K562 (cell line): ENCODE measurements at regions not wholly inside any gene's neighbourhood (a gene's known extent, or its start where the extent isn't known, plus 50 kb on each side); places are given as distances from the start of the nearest gene placed in this dataset.

Experiments
- ATAC-seq: fragments of 200-7000 bp; cut with Tn5 transposase; 3 replicates; pipeline ENCODE4 v1.9.1; 2020; ENCODE audit warnings: moderate library complexity
- BruUV-seq: library from RNA; stranded (reverse); fragments of 400-500 nt; replicated peaks from 2 replicates; lab custom pipeline; 2021; lab: Mats Ljungman, UMichigan
- CTCF ChIA-PET: fragments of 300-600 bp; formaldehyde crosslinking; extraction: SDS; loops from one replicate; lab custom pipeline; 2021; ENCODE audit warnings: low intra/inter-chr PET ratio; lab: Yijun Ruan, JAX
- POLR2A ChIA-PET: fragments of 300-600, 350-650 bp; sonication (Branson Sonifier 250); formaldehyde crosslinking; extraction: SDS; loops from one replicate; lab custom pipeline; 2021; ENCODE audit warnings: antibody characterized with exemption, inconsistent platforms; lab: Yijun Ruan, JAX
- DNase-seq, 4 experiments: peaks; one replicate each; pipeline versions ENCODE4 v3.0.0 to v3.0.0-alpha.2; 2011 to 2018; ENCODE audit warnings: low spot score in 3 of 4, mixed read lengths in 3 of 4; ENCODE audit errors: extremely low read depth in 1 of 4
- FAIRE-seq: peaks from 2 replicates; lab custom pipeline; 2011; peaks lifted over from hg19 to GRCh38; lab: Jason Lieb, UNC
- H2AFZ ChIP-seq: 2 replicates; pipeline ENCODE4 v1.6.0; 2011; ENCODE audit warnings: low read depth, low read length, control low read depth, inconsistent platforms
- H3K27ac ChIP-seq: fragments of 200-600 bp; 3 replicates; pipeline ENCODE4 v1.8.0; 2011; ENCODE audit warnings: low read depth, mild to moderate bottlenecking, control low read depth, inconsistent platforms, low read length, moderate library complexity, mixed read lengths; ENCODE audit errors: extremely low read depth
- H3K27me3 ChIP-seq, 2 experiments: fragments of 300-600 bp in 1 of 2; 2 replicates in 1 of 2; 3 replicates in 1 of 2; pipeline versions ENCODE4 v1.6.0 to v1.8.0; 2011; ENCODE audit warnings: inconsistent platforms in 2 of 2, low read length in 2 of 2, mild to moderate bottlenecking in 1 of 2, mixed read lengths in 1 of 2, moderate library complexity in 1 of 2; ENCODE audit not compliant: control insufficient read depth in 2 of 2, insufficient read depth in 2 of 2
- H3K36me3 ChIP-seq: fragments of 300-600 bp; 3 replicates; pipeline ENCODE4 v1.8.0; 2011; ENCODE audit warnings: mild to moderate bottlenecking, low read length, inconsistent platforms; ENCODE audit not compliant: control insufficient read depth, insufficient read depth
- H3K4me1 ChIP-seq, 2 experiments: fragments of 200-600 bp in 1 of 2; replicated peaks in 1 of 2; 2 replicates in 1 of 2; 3 replicates in 1 of 2; pipeline versions ENCODE4 v1.5.1 to v1.8.0; 2011; ENCODE audit warnings: inconsistent platforms in 2 of 2, low read length in 2 of 2, mild to moderate bottlenecking in 1 of 2, mixed read lengths in 1 of 2, moderate library complexity in 1 of 2; ENCODE audit not compliant: control insufficient read depth in 2 of 2, insufficient read depth in 2 of 2
- H3K4me2 ChIP-seq: 2 replicates; pipeline ENCODE4 v1.6.1; 2011; ENCODE audit warnings: low read length, control low read depth, inconsistent platforms, mixed read lengths; ENCODE audit not compliant: insufficient read depth
- H3K4me3 ChIP-seq: fragments of 200-600 bp; sonication (generic), shearing (Covaris generic); 2 replicates; pipeline ENCODE4 v1.5.1; 2016; ENCODE audit warnings: control low read depth, inconsistent platforms
- H3K79me2 ChIP-seq: fragments of 200-600 bp; 3 replicates; pipeline ENCODE4 v1.8.0; 2011; ENCODE audit warnings: low read length, inconsistent platforms; ENCODE audit not compliant: control insufficient read depth, insufficient read depth
- H3K9ac ChIP-seq, 2 experiments: 2 replicates each; pipeline versions ENCODE4 v1.6.0 to v1.6.1; 2011; ENCODE audit warnings: low read depth in 2 of 2, low read length in 2 of 2, control low read depth in 1 of 2, inconsistent platforms in 1 of 2, mild to moderate bottlenecking in 1 of 2, mixed read lengths in 1 of 2; ENCODE audit not compliant: insufficient read depth in 1 of 2
- H3K9me1 ChIP-seq: one replicate; pipeline ENCODE4 v1.6.0; 2011; ENCODE audit warnings: inconsistent platforms, mild to moderate bottlenecking, low read length, moderate library complexity; ENCODE audit not compliant: control insufficient read depth, insufficient read depth
- H3K9me3 ChIP-seq: replicated peaks from 2 replicates; pipeline ENCODE4 v1.5.1; 2011; ENCODE audit warnings: low read depth, low read length, inconsistent platforms; ENCODE audit not compliant: control insufficient read depth, insufficient read depth
- H4K20me1 ChIP-seq: replicated peaks from 2 replicates; pipeline ENCODE4 v1.6.1; 2011; ENCODE audit warnings: low read length, inconsistent platforms, mixed read lengths; ENCODE audit not compliant: control insufficient read depth, insufficient read depth
- CREBBP ChIP-seq: IDR thresholded peaks from one replicate; pipeline ENCODE4 v1.6.1; 2012; ENCODE audit warnings: low read depth, mild to moderate bottlenecking, control low read depth, inconsistent platforms, low read length
- DLX4 ChIP-seq: fragments of 250-450 bp; sonication (Bioruptor Pico); IDR thresholded peaks from 2 replicates; pipeline ENCODE4 v1.6.1; 2021; ENCODE audit warnings: mild to moderate bottlenecking
- EGR1 ChIP-seq: fragments of 450-650 bp; conservative IDR thresholded peaks from 2 replicates; pipeline ENCODE4 v1.6.1; 2017; ENCODE audit warnings: mild to moderate bottlenecking
- HDAC3 ChIP-seq: fragments of 450-650 bp; IDR thresholded peaks from 2 replicates; pipeline ENCODE4 v1.6.1; 2018; ENCODE audit warnings: borderline replicate concordance, mild to moderate bottlenecking, moderate library complexity; ENCODE audit not compliant: partially characterized antibody
- HLTF ChIP-seq: fragments of 450-650 bp; IDR thresholded peaks from 2 replicates; pipeline ENCODE4 v1.6.1; 2016
- HNRNPLL ChIP-seq: fragments of 200-400 bp; formaldehyde crosslinking; IDR thresholded peaks from 2 replicates; pipeline ENCODE4 v1.6.1; 2017; ENCODE audit warnings: low read length, low read depth, mild to moderate bottlenecking; ENCODE audit not compliant: poor library complexity, severe bottlenecking
- MED1 ChIP-seq: sonication (generic); formaldehyde crosslinking; IDR thresholded peaks from 2 replicates; pipeline ENCODE4 v1.8.1; 2023; ENCODE audit warnings: missing genetic modification reagents, borderline replicate concordance
- MTA2 ChIP-seq: fragments of 450-650 bp; IDR thresholded peaks from 2 replicates; pipeline ENCODE4 v1.6.1; 2016; ENCODE audit warnings: low read depth
- PTRF ChIP-seq: fragments of 450-650 bp; IDR thresholded peaks from 2 replicates; pipeline ENCODE4 v1.6.1; 2016; ENCODE audit warnings: mild to moderate bottlenecking, missing genetic modification characterization, missing compliant biosample characterization
- TCF3 ChIP-seq: sonication (generic); formaldehyde crosslinking; IDR thresholded peaks from 2 replicates; pipeline ENCODE4 v1.4.0; 2020; ENCODE audit warnings: mild to moderate bottlenecking, missing genetic modification reagents
- TCF7L2 ChIP-seq: fragments of 150-350 bp; IDR thresholded peaks from 2 replicates; pipeline ENCODE4 v1.6.1; 2016; ENCODE audit warnings: low read depth, mild to moderate bottlenecking, low read length, moderate library complexity
- TEAD1 ChIP-seq, 2 experiments: fragments of 450-650 bp in 1 of 2; sonication (generic) in 1 of 2; formaldehyde crosslinking; IDR thresholded peaks; 2 replicates each; pipeline versions ENCODE4 v1.4.0 to v1.8.0; 2020 to 2022; ENCODE audit warnings: mild to moderate bottlenecking in 2 of 2, missing genetic modification reagents in 1 of 2
- THAP12 ChIP-seq: fragments of 250-450 bp; sonication (Bioruptor Pico); IDR thresholded peaks from 2 replicates; pipeline ENCODE4 v1.9.0; 2021; ENCODE audit warnings: mild to moderate bottlenecking, inconsistent platforms
- ZFP1 ChIP-seq: fragments of 450-650 bp; formaldehyde crosslinking; IDR thresholded peaks from 2 replicates; pipeline ENCODE4 v1.4.0; 2020; ENCODE audit warnings: mild to moderate bottlenecking, mixed read lengths
- WGBS: fragments of 100-300 bp; shearing (Covaris generic); methylation state at CpG from one replicate; pipeline ENCODE4 v1.1.6; 2016; ENCODE audit warnings: low coverage, mixed read lengths; ENCODE audit not compliant: insufficient coverage; ENCODE audit errors: missing lambda C conversion rate; 5-methylcytosine and 5-hydroxymethylcytosine counted together
- in situ Hi-C: fragments of 300-500 bp; cut with MboI; formaldehyde crosslinking; loops from 4 replicates; pipeline ENCODE4 v1.15.0; 2018; ENCODE audit warnings: inconsistent platforms, mixed read lengths
- intact Hi-C: fragments of 100-400 bp; cut with micrococcal nuclease; formaldehyde crosslinking; loops from 2 replicates; pipeline ENCODE4 v1.14.2; 2022
- TF ChIP-seq, protein P1 (sequence below): fragments of 450-650 bp; formaldehyde crosslinking; IDR thresholded peaks from 2 replicates; pipeline ENCODE4 v1.4.0; 2022; ENCODE audit warnings: mild to moderate bottlenecking, moderate library complexity
- TF ChIP-seq, protein P2 (sequence below): fragments of 250-450 bp; sonication (Bioruptor Pico); IDR thresholded peaks from 2 replicates; pipeline ENCODE4 v1.8.0; 2022; ENCODE audit warnings: moderate library complexity, mild to moderate bottlenecking, inconsistent platforms
- TF ChIP-seq, protein P3 (sequence below), 3 experiments: fragments of 200-800 bp in 1 of 3; sonication (Bioruptor generic) in 1 of 3; sonication (generic) in 1 of 3; formaldehyde crosslinking in 1 of 3; IDR thresholded peaks; 2 replicates each; pipeline versions ENCODE4 v1.6.1 to v1.8.0; 2016 to 2022; ENCODE audit warnings: mild to moderate bottlenecking in 2 of 3, missing compliant biosample characterization in 2 of 3, missing genetic modification characterization in 2 of 3, missing genetic modification reagents in 1 of 3

DNA sequence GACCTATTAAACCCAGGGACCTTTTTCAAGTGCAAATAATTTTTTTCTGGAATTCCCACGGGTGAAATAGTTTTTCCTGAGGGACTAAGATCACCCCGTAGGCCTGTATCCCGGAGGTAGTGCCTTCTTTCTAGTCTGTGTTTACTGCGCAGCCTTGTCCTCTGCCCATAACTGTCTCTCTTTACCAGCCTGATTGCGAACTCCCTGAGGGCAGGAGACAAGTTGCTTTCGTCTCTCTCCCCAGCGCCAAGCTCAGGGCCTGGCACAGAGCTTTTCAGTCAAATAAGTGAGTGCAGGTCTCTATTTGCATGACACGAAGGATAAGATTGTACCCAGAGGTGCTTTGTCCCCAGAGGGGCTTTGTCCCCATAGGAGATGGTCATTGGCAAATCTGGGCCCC is 123.9 kb downstream of the DDX1 start:
- Histone ChIP-seq H3K79me2 (no peaks in the 10 kb centered on the region), H3K9ac (no peak overlapping the region), H3K36me3 (no peaks in the 10 kb centered on the region), H3K9me1 (no peaks in the 10 kb centered on the region), H2AFZ (no peak overlapping the region), H3K9me3 (no peaks in the 10 kb centered on the region), H3K27me3 (peaks cover 18 to 43% of the 10 kb centered on the region in 2 experiments; a peak in 4 of 5 replicates), H3K27ac (no peak overlapping the region), H3K4me3 (no peak overlapping the region), H3K4me1 (no peaks in the 10 kb centered on the region; a peak in 1 of 5 replicates), H3K4me2 (no peak overlapping the region), H4K20me1 (no peaks in the 10 kb centered on the region)
- in situ Hi-C loops, result no loop called here
- intact Hi-C loops, result no loop called here
- no peak for DNase-seq
- no TSS peak for BruUV-seq
- FAIRE-seq, result no peak
- ChIA-PET CTCF (no interaction called here), POLR2A (interaction anchor here (0.7 kb wide), 1 partner anchor 86 kb away, joined by 3 read pairs; no protein-coding TSS in a partner anchor)
- no peak for ATAC-seq
- WGBS, result 1% methylated on average over 8 of the region's 8 CpGs
- TF ChIP-seq PTRF (tag) (no peak), HDAC3 (no peak), TCF3 (CRISPR knock-in tag) (no peak), MTA2 (no peak), ZFP1 (CRISPR knock-in tag) (no peak), CREBBP (no peak), THAP12 (CRISPR knock-in tag) (no peak), HLTF (no peak), TCF7L2 (no peak), MED1 (CRISPR knock-in tag) (no peak), EGR1 (no peak), TEAD1 (CRISPR knock-in tag; IDR thresholded peaks at IDR 0.05) (no peak), HNRNPLL (no peak), DLX4 (CRISPR knock-in tag) (no peak)
- TF ChIP-seq, protein P1, sequence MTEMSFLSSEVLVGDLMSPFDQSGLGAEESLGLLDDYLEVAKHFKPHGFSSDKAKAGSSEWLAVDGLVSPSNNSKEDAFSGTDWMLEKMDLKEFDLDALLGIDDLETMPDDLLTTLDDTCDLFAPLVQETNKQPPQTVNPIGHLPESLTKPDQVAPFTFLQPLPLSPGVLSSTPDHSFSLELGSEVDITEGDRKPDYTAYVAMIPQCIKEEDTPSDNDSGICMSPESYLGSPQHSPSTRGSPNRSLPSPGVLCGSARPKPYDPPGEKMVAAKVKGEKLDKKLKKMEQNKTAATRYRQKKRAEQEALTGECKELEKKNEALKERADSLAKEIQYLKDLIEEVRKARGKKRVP, result no peak
- TF ChIP-seq, protein P2, sequence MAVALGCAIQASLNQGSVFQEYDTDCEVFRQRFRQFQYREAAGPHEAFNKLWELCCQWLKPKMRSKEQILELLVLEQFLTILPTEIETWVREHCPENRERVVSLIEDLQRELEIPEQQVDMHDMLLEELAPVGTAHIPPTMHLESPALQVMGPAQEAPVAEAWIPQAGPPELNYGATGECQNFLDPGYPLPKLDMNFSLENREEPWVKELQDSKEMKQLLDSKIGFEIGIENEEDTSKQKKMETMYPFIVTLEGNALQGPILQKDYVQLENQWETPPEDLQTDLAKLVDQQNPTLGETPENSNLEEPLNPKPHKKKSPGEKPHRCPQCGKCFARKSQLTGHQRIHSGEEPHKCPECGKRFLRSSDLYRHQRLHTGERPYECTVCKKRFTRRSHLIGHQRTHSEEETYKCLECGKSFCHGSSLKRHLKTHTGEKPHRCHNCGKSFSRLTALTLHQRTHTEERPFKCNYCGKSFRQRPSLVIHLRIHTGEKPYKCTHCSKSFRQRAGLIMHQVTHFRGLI (CRISPR knock-in tag), result no peak
- TF ChIP-seq, protein P3, sequence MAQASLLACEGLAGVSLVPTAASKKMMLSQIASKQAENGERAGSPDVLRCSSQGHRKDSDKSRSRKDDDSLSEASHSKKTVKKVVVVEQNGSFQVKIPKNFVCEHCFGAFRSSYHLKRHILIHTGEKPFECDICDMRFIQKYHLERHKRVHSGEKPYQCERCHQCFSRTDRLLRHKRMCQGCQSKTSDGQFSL (CRISPR knock-in tag; IDR thresholded peaks at IDR 0.05), result no peak
- TF ChIP-seq, protein P3 (tag; IDR thresholded peaks at IDR 0.05), result no peak
